HG02973 (cell line): ENCODE measurements at regions not wholly inside any gene's neighbourhood (a gene's known extent, or its start where the extent isn't known, plus 50 kb on each side); places are given as distances from the start of the nearest gene placed in this dataset.

Experiments used
- ATAC-seq: cut with Tn5 transposase; IDR thresholded peaks from one replicate; pipeline ENCODE4 v1.9.1; 2021; ENCODE audit warnings: moderate library complexity; ENCODE audit not compliant: unreplicated experiment

- ATAC-seq: no peak
Measured at GRCh38 chr1:25040122-25040685, 110.1 kb upstream of the RUNX3 start.

- ATAC-seq: no peak
Measured at GRCh38 chr1:25039229-25039628, 109.2 kb upstream of the RUNX3 start.

GRCh38 chr1:25038699-25039098 lies 108.6 kb upstream of the RUNX3 start:
- no peak for ATAC-seq

GRCh38 chr1:25037174-25038074 lies 107.3 kb upstream of the RUNX3 start:
- no peak for ATAC-seq

GRCh38 chr1:25036117-25036546 lies 106.1 kb upstream of the RUNX3 start:
- no peak for ATAC-seq

- ATAC-seq: no peak
Measured at GRCh38 chr1:25035523-25036116, 105.5 kb upstream of the RUNX3 start.

- no peak for ATAC-seq
Measured at GRCh38 chr1:25034736-25035522, 104.9 kb upstream of the RUNX3 start.

- peak; percentile 21 for ATAC-seq
Measured at GRCh38 chr1:25033828-25034705, 104.0 kb upstream of the RUNX3 start.

- no peak for ATAC-seq
Measured at GRCh38 chr1:25033030-25033827, 103.2 kb upstream of the RUNX3 start.

- ATAC-seq: peak; percentile 36
Measured at GRCh38 chr1:25031966-25032667, 102.0 kb upstream of the RUNX3 start.

GRCh38 chr1:25031601-25031965 lies 101.5 kb upstream of the RUNX3 start:
- peak; percentile 19 for ATAC-seq

GRCh38 chr1:25030674-25031589 lies 100.9 kb upstream of the RUNX3 start:
- ATAC-seq: peak; percentile 37

GRCh38 chr1:25030012-25030411 lies 99.9 kb upstream of the RUNX3 start:
- ATAC-seq: no peak

- no peak for ATAC-seq
Measured at GRCh38 chr1:25028907-25029599, 99.0 kb upstream of the RUNX3 start.

- ATAC-seq: no peak
Measured at GRCh38 chr1:25028587-25028906, 98.5 kb upstream of the RUNX3 start.

- ATAC-seq: no peak
Measured at GRCh38 chr1:25027822-25028586, 97.9 kb upstream of the RUNX3 start.
